Neutrophil (primary cell): ENCODE measurements at regions not wholly inside any gene's neighbourhood (a gene's known extent, or its start where the extent isn't known, plus 50 kb on each side); places are given as distances from the start of the nearest gene placed in this dataset.

ENCODE experiments used
- H3K27ac ChIP-seq: fragments of 200-600 bp; sonication (generic); 2 replicates; pipeline ENCODE4 v1.5.1; 2016; ENCODE audit warnings: mild to moderate bottlenecking, moderate library complexity
- H3K27me3 ChIP-seq: fragments of 200-600 bp; sonication (generic); 2 replicates; pipeline ENCODE4 v1.6.0; 2016; ENCODE audit warnings: mild to moderate bottlenecking
- H3K36me3 ChIP-seq: fragments of 200-600 bp; sonication (generic); 2 replicates; pipeline ENCODE4 v1.5.1; 2017
- H3K4me1 ChIP-seq, 2 experiments: fragments of 200-600 bp in 1 of 2; sonication (generic) in 1 of 2; 1 replicate in 1 of 2; 2 replicates in 1 of 2; pipeline versions ENCODE4 v1.5.1 to v1.6.1; 2013 to 2016; ENCODE audit warnings: low read depth in 1 of 2, low read length in 1 of 2, mild to moderate bottlenecking in 1 of 2, moderate library complexity in 1 of 2; ENCODE audit not compliant: control insufficient read depth in 1 of 2, insufficient read depth in 1 of 2
- H3K4me3 ChIP-seq, 2 experiments: fragments of 200-600 bp in 1 of 2; sonication (generic) in 1 of 2; 1 replicate in 1 of 2; 2 replicates in 1 of 2; pipeline ENCODE4 v1.5.1; 2013 to 2016; ENCODE audit warnings: low read depth in 1 of 2, low read length in 1 of 2, mild to moderate bottlenecking in 1 of 2, moderate library complexity in 1 of 2
- H3K9me3 ChIP-seq: fragments of 200-600 bp; sonication (generic); 2 replicates; pipeline ENCODE4 v1.5.1; 2016
- CTCF ChIP-seq: fragments of 200-600 bp; sonication (generic); IDR thresholded peaks from 2 replicates; pipeline ENCODE4 v1.5.1; 2016; ENCODE audit warnings: antibody characterized with exemption

- no peak for TF ChIP-seq CTCF
- no peak overlapping the region for H3K4me3 ChIP-seq
- H3K27ac ChIP-seq = no peak overlapping the region
- H3K4me1 ChIP-seq = no peaks in the 10 kb centered on the region
- H3K36me3 ChIP-seq = no peaks in the 10 kb centered on the region
- peaks cover 11% of the 10 kb centered on the region for H3K27me3 ChIP-seq
- no peaks in the 10 kb centered on the region for H3K9me3 ChIP-seq
These were observed 788.3 kb downstream of the UQCRFS1 start for GRCh38 chr19:28424662-28425045.

- Histone ChIP-seq H3K9me3 (no peaks in the 10 kb centered on the region), H3K27ac (no peak overlapping the region), H3K4me1 (no peaks in the 10 kb centered on the region), H3K4me3 (no peak overlapping the region), H3K36me3 (no peaks in the 10 kb centered on the region), H3K27me3 (peaks cover 11% of the 10 kb centered on the region)
- no peak for TF ChIP-seq CTCF
These were observed 788.9 kb downstream of the UQCRFS1 start for GRCh38 chr19:28424077-28424476.

GRCh38 chr19:28422791-28423650 is 789.9 kb downstream of the UQCRFS1 start:
- Histone ChIP-seq H3K4me1 (no peaks in the 10 kb centered on the region), H3K27ac (no peak overlapping the region), H3K9me3 (no peaks in the 10 kb centered on the region), H3K27me3 (peaks cover 11% of the 10 kb centered on the region), H3K36me3 (no peaks in the 10 kb centered on the region), H3K4me3 (no peak overlapping the region)
- no peak for TF ChIP-seq CTCF

- Histone ChIP-seq H3K4me3 (no peak overlapping the region), H3K27me3 (peaks cover 11% of the 10 kb centered on the region), H3K4me1 (no peaks in the 10 kb centered on the region), H3K9me3 (no peaks in the 10 kb centered on the region), H3K27ac (no peak overlapping the region), H3K36me3 (no peaks in the 10 kb centered on the region)
- no peak for TF ChIP-seq CTCF
These were observed 790.9 kb downstream of the UQCRFS1 start for GRCh38 chr19:28422046-28422445.

- no peak for TF ChIP-seq CTCF
- Histone ChIP-seq H3K4me1 (no peaks in the 10 kb centered on the region), H3K27me3 (peaks cover 10% of the 10 kb centered on the region), H3K36me3 (no peaks in the 10 kb centered on the region), H3K9me3 (no peaks in the 10 kb centered on the region), H3K4me3 (no peak overlapping the region), H3K27ac (no peak overlapping the region)
These were observed 792.0 kb downstream of the UQCRFS1 start for GRCh38 chr19:28420811-28421550.
